Caco-2 (cell line): ENCODE measurements at regions not wholly inside any gene's neighbourhood (a gene's known extent, or its start where the extent isn't known, plus 50 kb on each side); places are given as distances from the start of the nearest gene placed in this dataset.

ENCODE experiments used
- BruUV-seq: library from RNA; stranded (reverse); fragments of 400-500 nt; replicated peaks from 2 replicates; lab custom pipeline; 2021; lab: Mats Ljungman, UMichigan
- CTCF ChIA-PET: fragments of 300-600 bp; sonication (Branson Sonifier 250); formaldehyde crosslinking; loops from one replicate; lab custom pipeline; 2022; ENCODE audit warnings: antibody characterized with exemption; lab: Charles Lee
- POLR2A ChIA-PET: fragments of 300-600 bp; sonication (Branson Sonifier 250); formaldehyde crosslinking; loops from one replicate; lab custom pipeline; 2022; ENCODE audit warnings: antibody characterized with exemption; lab: Charles Lee
- DNase-seq, 2 experiments: peaks; one replicate each; pipeline versions ENCODE4 v3.0.0 to v3.0.0-alpha.2; 2020 to 2022
- H3K27me3 ChIP-seq: replicated peaks from 2 replicates; pipeline ENCODE4 v1.6.0; 2011; ENCODE audit warnings: low read length; ENCODE audit not compliant: control insufficient read depth, insufficient read depth
- H3K36me3 ChIP-seq: 2 replicates; pipeline ENCODE4 v1.5.1; 2011; ENCODE audit warnings: low read length; ENCODE audit not compliant: control insufficient read depth, insufficient read depth
- H3K4me1 ChIP-seq: fragments of 250-450 bp; sonication (Bioruptor Pico); 2 replicates; pipeline ENCODE4 v1.5.1; 2020; ENCODE audit warnings: mild to moderate bottlenecking
- H3K4me3 ChIP-seq: 2 replicates; pipeline ENCODE4 v1.5.1; 2011; ENCODE audit warnings: low read depth, mild to moderate bottlenecking, control low read depth, low read length
- H3K9me3 ChIP-seq: fragments of 250-450 bp; sonication (Bioruptor Pico); 2 replicates; pipeline ENCODE4 v1.5.1; 2020; ENCODE audit warnings: mild to moderate bottlenecking, moderate library complexity
- H3K27ac Mint-ChIP-seq: one replicate; pipeline ENCODE4 v1.8.0; 2022; ENCODE audit warnings: mixed read lengths; ENCODE audit not compliant: unreplicated experiment
- H3K27me3 Mint-ChIP-seq: one replicate; pipeline ENCODE4 v1.8.0; 2022; ENCODE audit warnings: mixed read lengths; ENCODE audit not compliant: insufficient read depth, unreplicated experiment
- H3K36me3 Mint-ChIP-seq: one replicate; pipeline ENCODE4 v1.8.0; 2022; ENCODE audit warnings: mild to moderate bottlenecking, mixed read lengths; ENCODE audit not compliant: insufficient read depth, unreplicated experiment
- H3K4me1 Mint-ChIP-seq: one replicate; pipeline ENCODE4 v1.8.0; 2022; ENCODE audit warnings: low read depth, mixed read lengths; ENCODE audit not compliant: unreplicated experiment
- H3K4me3 Mint-ChIP-seq: one replicate; pipeline ENCODE4 v1.8.0; 2022; ENCODE audit warnings: mild to moderate bottlenecking, moderate library complexity, mixed read lengths; ENCODE audit not compliant: unreplicated experiment
- H3K9me3 Mint-ChIP-seq: one replicate; pipeline ENCODE4 v1.8.0; 2022; ENCODE audit warnings: mixed read lengths; ENCODE audit not compliant: unreplicated experiment
- CTCF ChIP-seq, 2 experiments: fragments of 200-600 bp in 1 of 2; IDR thresholded peaks; 1 replicate in 1 of 2; 2 replicates in 1 of 2; pipeline versions ENCODE4 v1.5.1 to v1.8.0; 2011 to 2022; ENCODE audit warnings: antibody characterized with exemption in 1 of 2, control low read depth in 1 of 2, inconsistent platforms in 1 of 2, low read depth in 1 of 2, low read length in 1 of 2, mild to moderate bottlenecking in 1 of 2, moderate library complexity in 1 of 2; ENCODE audit not compliant: insufficient read depth in 1 of 2, severe bottlenecking in 1 of 2, unreplicated experiment in 1 of 2
- intact Hi-C: fragments of 100-400 bp; cut with micrococcal nuclease; formaldehyde crosslinking; loops from one replicate; pipeline ENCODE4 v1.10.0; 2022; ENCODE audit not compliant: unreplicated experiment

GRCh38 chr10:2128991-2129390 lies 391.7 kb upstream of the ADARB2 start:
- no peaks in the 10 kb centered on the region for H3K36me3 Mint-ChIP-seq
- H3K27me3 Mint-ChIP-seq, result peaks cover 13% of the 10 kb centered on the region
- no peak for TF ChIP-seq CTCF (IDR thresholded peaks at IDR 0.05; ENCODE audit: insufficient read depth in 1 of 2, low read depth in 1 of 2, low read length in 1 of 2, severe bottlenecking in 1 of 2, unreplicated experiment in 1 of 2)
- POLR2A ChIA-PET, result no interaction called here
- Histone ChIP-seq H3K4me1 (no peaks in the 10 kb centered on the region), H3K4me3 (no peak overlapping the region), H3K27me3 (peaks cover 2% of the 10 kb centered on the region), H3K36me3 (no peaks in the 10 kb centered on the region), H3K9me3 (no peaks in the 10 kb centered on the region)
- no peak for DNase-seq
- H3K9me3 Mint-ChIP-seq, result no peaks in the 10 kb centered on the region
- H3K4me3 Mint-ChIP-seq, result no peak overlapping the region
- CTCF ChIA-PET, result no interaction called here
- BruUV-seq, result no TSS peak
- H3K27ac Mint-ChIP-seq, result no peak overlapping the region
- H3K4me1 Mint-ChIP-seq, result no peaks in the 10 kb centered on the region
- intact Hi-C loops, result no loop called here

- H3K4me1 ChIP-seq, result no peaks in the 10 kb centered on the region
- Mint-ChIP-seq H3K4me1 (peaks cover 5% of the 10 kb centered on the region), H3K4me3 (no peak overlapping the region), H3K27ac (no peak overlapping the region), H3K9me3 (no peaks in the 10 kb centered on the region), H3K27me3 (peaks cover 7% of the 10 kb centered on the region), H3K36me3 (no peaks in the 10 kb centered on the region)
- no peaks in the 10 kb centered on the region; the same call in 1 of the 2 replicates for H3K27me3 ChIP-seq
- H3K4me3 ChIP-seq, result no peak overlapping the region
- no peak for DNase-seq
- CTCF ChIA-PET, result no interaction called here
- POLR2A ChIA-PET, result no interaction called here
- intact Hi-C loops, result no loop called here
- no peaks in the 10 kb centered on the region for H3K36me3 ChIP-seq
- BruUV-seq, result no TSS peak
- no peaks in the 10 kb centered on the region for H3K9me3 ChIP-seq
- no peak for TF ChIP-seq CTCF (IDR thresholded peaks at IDR 0.05; ENCODE audit: insufficient read depth in 1 of 2, low read depth in 1 of 2, low read length in 1 of 2, severe bottlenecking in 1 of 2, unreplicated experiment in 1 of 2)
Measured at GRCh38 chr10:2124135-2124534, 386.8 kb upstream of the ADARB2 start.

- peaks cover 11% of the 10 kb centered on the region for H3K4me1 Mint-ChIP-seq
- H3K27me3 Mint-ChIP-seq, result peaks cover 7% of the 10 kb centered on the region
- Histone ChIP-seq H3K27me3 (no peaks in the 10 kb centered on the region; the same call in 1 of the 2 replicates), H3K36me3 (no peaks in the 10 kb centered on the region), H3K9me3 (no peaks in the 10 kb centered on the region), H3K4me3 (no peak overlapping the region), H3K4me1 (no peaks in the 10 kb centered on the region; the same call in none of the 2 replicates)
- no peaks in the 10 kb centered on the region for H3K9me3 Mint-ChIP-seq
- no TSS peak for BruUV-seq
- ChIA-PET POLR2A (no interaction called here), CTCF (no interaction called here)
- no peak overlapping the region for H3K4me3 Mint-ChIP-seq
- intact Hi-C loops, result no loop called here
- TF ChIP-seq CTCF (IDR thresholded peaks at IDR 0.05; ENCODE audit: insufficient read depth in 1 of 2, low read depth in 1 of 2, low read length in 1 of 2, severe bottlenecking in 1 of 2, unreplicated experiment in 1 of 2), result no peak
- no peak overlapping the region for H3K27ac Mint-ChIP-seq
- DNase-seq, result no peak
- H3K36me3 Mint-ChIP-seq, result no peaks in the 10 kb centered on the region
Measured at GRCh38 chr10:2122431-2123124, 385.3 kb upstream of the ADARB2 start.
